ENCODE measurements at regions not wholly inside any gene's neighbourhood (a gene's known extent, or its start where the extent isn't known, plus 50 kb on each side); places are given as distances from the start of the nearest gene placed in this dataset.

GRCh38 chr15:97867870-97868269 is 92.6 kb upstream of the ARRDC4 start:
- ChIA-PET POLR2A (no interaction called here), CTCF (no interaction called here)
- DNase-seq (ENCODE audit: extremely low spot score), result no peak
- no peak for TF ChIP-seq CTCF (IDR thresholded peaks at IDR 0.05; ENCODE audit: control extremely low read depth, extremely low read depth, low read depth, missing control alignments)

- ChIA-PET POLR2A (no interaction called here), CTCF (no interaction called here)
- TF ChIP-seq CTCF (IDR thresholded peaks at IDR 0.05; ENCODE audit: control extremely low read depth, extremely low read depth, low read depth, missing control alignments), result no peak
- no peak for DNase-seq (ENCODE audit: extremely low spot score)
Measured at GRCh38 chr15:97868981-97869380, 91.5 kb upstream of the ARRDC4 start.

GRCh38 chr15:97870771-97871170 is 89.7 kb upstream of the ARRDC4 start:
- ChIA-PET CTCF (interaction anchor here (1.7 kb wide), 1 partner anchor 9 kb away, joined by 4 read pairs; no protein-coding TSS in a partner anchor), POLR2A (no interaction called here)
- no peak for TF ChIP-seq CTCF (IDR thresholded peaks at IDR 0.05; ENCODE audit: control extremely low read depth, extremely low read depth, low read depth, missing control alignments)
- no peak for DNase-seq (ENCODE audit: extremely low spot score)

GRCh38 chr15:97874139-97874538 is 86.4 kb upstream of the ARRDC4 start:
- no peak for TF ChIP-seq CTCF (IDR thresholded peaks at IDR 0.05; ENCODE audit: control extremely low read depth, extremely low read depth, low read depth, missing control alignments)
- ChIA-PET POLR2A (no interaction called here), CTCF (interaction anchor here (1.9 kb wide), 1 partner anchor 17 kb away, joined by 5 read pairs; no protein-coding TSS in a partner anchor)
- DNase-seq (ENCODE audit: extremely low spot score), result no peak

GRCh38 chr15:97875025-97875512 is 85.4 kb upstream of the ARRDC4 start:
- POLR2A ChIA-PET, result no interaction called here
- CTCF ChIA-PET, result interaction anchor here (1.9 kb wide), 1 partner anchor 17 kb away, joined by 5 read pairs; no protein-coding TSS in a partner anchor
- TF ChIP-seq CTCF (IDR thresholded peaks at IDR 0.05; ENCODE audit: control extremely low read depth, extremely low read depth, low read depth, missing control alignments), result no peak
- DNase-seq (ENCODE audit: extremely low spot score), result no peak

- TF ChIP-seq CTCF (IDR thresholded peaks at IDR 0.05; ENCODE audit: control extremely low read depth, extremely low read depth, low read depth, missing control alignments), result no peak
- CTCF ChIA-PET, result interaction anchor here (1.9 kb wide), 1 partner anchor 16 kb away, joined by 5 read pairs; no protein-coding TSS in a partner anchor
- POLR2A ChIA-PET, result no interaction called here
- no peak for DNase-seq (ENCODE audit: extremely low spot score)
Measured at GRCh38 chr15:97875513-97876280, 84.8 kb upstream of the ARRDC4 start.

All from GM10248 (cell line).